ENCODE measurements at regions not wholly inside any gene's neighbourhood (a gene's known extent, or its start where the extent isn't known, plus 50 kb on each side); places are given as distances from the start of the nearest gene placed in this dataset.

DNA sequence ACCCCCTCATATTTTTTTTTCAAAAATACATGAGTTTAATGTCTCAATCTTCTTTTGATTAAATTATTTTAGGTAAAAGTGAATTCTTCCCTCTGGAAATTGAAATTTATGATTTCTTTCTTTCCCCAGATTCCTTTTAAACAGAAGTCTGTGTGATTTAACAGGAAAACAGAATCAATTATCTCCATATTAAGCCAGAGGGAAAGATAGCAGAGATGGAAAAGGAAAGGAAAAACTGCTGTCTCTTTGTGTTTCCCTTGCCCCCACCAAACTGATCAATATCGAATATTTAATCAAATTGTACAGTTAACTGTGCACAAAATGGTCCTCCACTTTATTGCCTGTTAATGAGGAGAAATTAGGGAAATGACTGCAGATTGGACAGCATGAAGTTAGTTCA, 203.5 kb upstream of the NECTIN3 start:
- H3K4me3 ChIP-seq (ENCODE audit: low read depth, low read length), result no peak overlapping the region
- no peaks in the 10 kb centered on the region for H3K27me3 ChIP-seq (ENCODE audit: insufficient read depth, low read depth, severe bottlenecking)
- DNase-seq, result no peak
- no peaks in the 10 kb centered on the region for H3K36me3 ChIP-seq
- TF ChIP-seq, protein P1, sequence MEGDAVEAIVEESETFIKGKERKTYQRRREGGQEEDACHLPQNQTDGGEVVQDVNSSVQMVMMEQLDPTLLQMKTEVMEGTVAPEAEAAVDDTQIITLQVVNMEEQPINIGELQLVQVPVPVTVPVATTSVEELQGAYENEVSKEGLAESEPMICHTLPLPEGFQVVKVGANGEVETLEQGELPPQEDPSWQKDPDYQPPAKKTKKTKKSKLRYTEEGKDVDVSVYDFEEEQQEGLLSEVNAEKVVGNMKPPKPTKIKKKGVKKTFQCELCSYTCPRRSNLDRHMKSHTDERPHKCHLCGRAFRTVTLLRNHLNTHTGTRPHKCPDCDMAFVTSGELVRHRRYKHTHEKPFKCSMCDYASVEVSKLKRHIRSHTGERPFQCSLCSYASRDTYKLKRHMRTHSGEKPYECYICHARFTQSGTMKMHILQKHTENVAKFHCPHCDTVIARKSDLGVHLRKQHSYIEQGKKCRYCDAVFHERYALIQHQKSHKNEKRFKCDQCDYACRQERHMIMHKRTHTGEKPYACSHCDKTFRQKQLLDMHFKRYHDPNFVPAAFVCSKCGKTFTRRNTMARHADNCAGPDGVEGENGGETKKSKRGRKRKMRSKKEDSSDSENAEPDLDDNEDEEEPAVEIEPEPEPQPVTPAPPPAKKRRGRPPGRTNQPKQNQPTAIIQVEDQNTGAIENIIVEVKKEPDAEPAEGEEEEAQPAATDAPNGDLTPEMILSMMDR (IDR thresholded peaks at IDR 0.05; ENCODE audit: low read depth, low read length), result no peak
- no peaks in the 10 kb centered on the region for H3K9me3 ChIP-seq (ENCODE audit: severe bottlenecking)
- no peak overlapping the region for H3K27ac ChIP-seq

DNA sequence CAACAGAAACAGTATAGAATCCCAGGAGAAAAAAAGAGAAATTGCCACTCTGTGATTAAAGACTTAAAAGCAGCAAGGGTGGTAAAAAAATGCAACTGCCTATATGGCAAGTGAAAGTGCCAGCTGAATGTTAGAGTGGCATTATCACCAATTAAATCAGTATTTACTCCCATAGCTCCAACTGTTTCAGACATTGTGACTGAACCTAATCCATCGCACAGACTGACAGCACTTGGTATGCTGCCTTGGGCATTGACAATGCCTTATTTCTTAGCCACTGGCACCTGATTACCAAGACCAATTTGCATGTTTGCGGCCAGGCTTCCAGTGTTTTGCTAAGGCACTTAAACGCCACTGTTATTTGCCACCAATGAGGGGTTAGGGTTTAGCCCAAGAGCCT, 201.9 kb upstream of the NECTIN3 start:
- H3K27ac ChIP-seq, result no peak overlapping the region
- no peak for DNase-seq
- no peak overlapping the region for H3K4me3 ChIP-seq (ENCODE audit: low read depth, low read length)
- no peaks in the 10 kb centered on the region for H3K9me3 ChIP-seq (ENCODE audit: severe bottlenecking)
- no peaks in the 10 kb centered on the region for H3K27me3 ChIP-seq (ENCODE audit: insufficient read depth, low read depth, severe bottlenecking)
- TF ChIP-seq, protein P1 (IDR thresholded peaks at IDR 0.05; ENCODE audit: low read depth, low read length), result no peak
- H3K36me3 ChIP-seq, result no peaks in the 10 kb centered on the region

DNA sequence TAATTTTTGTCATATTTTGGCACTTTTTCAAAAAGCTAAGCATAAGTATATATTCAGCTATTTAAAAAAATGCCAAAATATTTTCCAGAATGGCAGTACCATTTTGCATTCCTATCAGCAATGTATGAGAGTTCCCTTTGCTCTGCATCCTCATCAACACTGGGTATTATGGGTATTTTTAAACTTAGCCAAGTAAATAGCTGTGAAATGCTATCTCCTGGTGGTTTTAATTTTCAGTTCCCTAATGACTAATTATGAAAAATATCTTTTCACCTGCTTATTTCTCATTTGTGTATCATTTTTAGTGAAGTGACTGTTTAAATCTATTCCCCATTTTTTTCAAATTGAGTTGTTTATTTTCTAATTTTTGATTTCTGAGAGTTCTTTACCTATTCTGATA, 199.7 kb upstream of the NECTIN3 start:
- Histone ChIP-seq H3K9me3 (ENCODE audit: severe bottlenecking) (no peaks in the 10 kb centered on the region), H3K27me3 (ENCODE audit: insufficient read depth, low read depth, severe bottlenecking) (no peaks in the 10 kb centered on the region), H3K4me3 (ENCODE audit: low read depth, low read length) (no peak overlapping the region), H3K36me3 (no peaks in the 10 kb centered on the region), H3K27ac (no peak overlapping the region)
- DNase-seq, result no peak
- TF ChIP-seq, protein P1 (IDR thresholded peaks at IDR 0.05; ENCODE audit: low read depth, low read length), result no peak

DNA sequence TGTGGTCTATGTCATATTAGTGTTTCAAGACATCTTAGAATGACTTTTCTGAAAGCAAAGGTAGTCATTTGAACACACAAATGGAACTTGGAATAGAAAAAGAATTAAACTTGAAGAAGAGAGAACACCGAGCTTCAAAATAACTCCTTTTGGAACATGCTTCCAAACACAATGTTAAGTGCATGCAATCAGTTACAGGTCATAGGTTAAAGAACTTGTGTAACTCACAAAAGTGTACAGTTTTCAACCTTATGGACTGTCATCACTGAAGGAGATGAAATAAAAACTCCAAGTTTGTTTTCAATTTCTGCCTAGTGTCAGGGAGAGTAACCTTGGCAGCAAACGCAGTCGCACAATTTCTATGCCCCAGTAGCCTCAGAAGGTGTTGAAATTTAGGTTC, 192.9 kb upstream of the NECTIN3 start:
- Histone ChIP-seq H3K36me3 (no peaks in the 10 kb centered on the region), H3K27ac (no peak overlapping the region), H3K27me3 (ENCODE audit: insufficient read depth, low read depth, severe bottlenecking) (no peaks in the 10 kb centered on the region), H3K9me3 (ENCODE audit: severe bottlenecking) (no peaks in the 10 kb centered on the region), H3K4me3 (ENCODE audit: low read depth, low read length) (no peak overlapping the region)
- TF ChIP-seq, protein P1 (IDR thresholded peaks at IDR 0.05; ENCODE audit: low read depth, low read length), result no peak
- DNase-seq, result no peak

DNA sequence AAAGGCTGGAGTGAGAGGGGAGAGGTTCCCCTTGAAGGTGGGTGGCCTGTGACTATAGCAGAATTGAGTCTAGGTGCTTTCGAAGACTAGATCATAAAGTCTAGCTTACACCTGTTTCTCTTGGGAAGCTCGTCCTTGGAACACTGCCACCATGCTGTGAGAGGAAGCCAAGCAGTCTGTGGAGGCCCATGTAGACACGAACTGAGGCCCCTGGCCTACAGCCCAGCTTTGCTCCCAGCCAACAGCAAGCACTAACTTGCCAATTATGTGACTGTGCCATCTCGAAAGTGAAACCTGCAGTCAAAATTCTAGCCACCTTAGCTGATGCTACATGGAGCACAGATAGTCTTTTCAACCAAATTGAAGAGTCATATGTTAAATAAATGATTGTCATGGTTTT, 190.5 kb upstream of the NECTIN3 start:
- peak; percentile 40 for DNase-seq
- Histone ChIP-seq H3K4me3 (ENCODE audit: low read depth, low read length) (no peak overlapping the region), H3K9me3 (ENCODE audit: severe bottlenecking) (no peaks in the 10 kb centered on the region), H3K36me3 (no peaks in the 10 kb centered on the region), H3K27me3 (ENCODE audit: insufficient read depth, low read depth, severe bottlenecking) (no peaks in the 10 kb centered on the region), H3K27ac (no peak overlapping the region)
- TF ChIP-seq, protein P1 (IDR thresholded peaks at IDR 0.05; ENCODE audit: low read depth, low read length), result peak; percentile 74

DNA sequence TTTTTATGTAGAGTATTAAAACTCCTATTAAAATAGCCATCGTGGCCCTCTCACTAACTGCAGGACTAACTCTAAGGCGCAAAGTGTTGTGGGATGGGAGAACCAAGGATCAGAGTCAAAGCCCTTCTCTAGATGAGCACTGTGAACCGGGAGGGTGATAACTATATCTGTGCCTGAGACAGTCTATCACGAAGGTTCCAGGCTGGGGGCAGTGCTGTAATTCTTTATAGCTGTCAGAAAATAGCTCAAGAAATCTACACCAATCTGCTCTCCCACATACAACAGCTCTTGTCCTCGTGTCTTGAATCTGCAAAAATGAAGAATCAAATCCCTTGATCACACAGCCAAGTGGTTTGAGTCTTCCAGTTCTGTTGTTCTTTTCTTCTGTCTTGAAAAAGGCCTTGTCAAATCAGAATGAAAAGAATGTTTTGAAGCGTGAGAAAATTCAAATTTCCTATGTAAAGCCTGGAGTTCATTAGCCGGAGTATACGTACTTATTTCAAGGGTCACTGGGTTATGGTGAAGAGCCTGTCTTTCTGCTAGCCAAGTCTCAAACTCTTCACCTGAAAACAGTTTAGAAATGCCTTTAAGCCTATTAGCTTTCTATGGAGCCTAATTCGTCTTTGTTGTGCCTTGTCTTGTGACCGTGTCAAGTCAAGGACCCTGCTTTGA, 185.3 kb upstream of the NECTIN3 start:
- TF ChIP-seq, protein P1 (IDR thresholded peaks at IDR 0.05; ENCODE audit: low read depth, low read length), result no peak
- Histone ChIP-seq H3K27me3 (ENCODE audit: insufficient read depth, low read depth, severe bottlenecking) (no peaks in the 10 kb centered on the region), H3K9me3 (ENCODE audit: severe bottlenecking) (no peaks in the 10 kb centered on the region), H3K27ac (no peak overlapping the region), H3K4me3 (ENCODE audit: low read depth, low read length) (no peak overlapping the region), H3K36me3 (no peaks in the 10 kb centered on the region)
- DNase-seq, result no peak

All from WERI-Rb-1 (cell line).